OCI-M1 (cell line): ENCODE measurements at regions not wholly inside any gene's neighbourhood (a gene's known extent, or its start where the extent isn't known, plus 50 kb on each side); places are given as distances from the start of the nearest gene placed in this dataset.

ENCODE experiments used
- DNase-seq: peaks from one replicate; lab custom pipeline; 2025; lab: John Stamatoyannopoulos, UW

DNA sequence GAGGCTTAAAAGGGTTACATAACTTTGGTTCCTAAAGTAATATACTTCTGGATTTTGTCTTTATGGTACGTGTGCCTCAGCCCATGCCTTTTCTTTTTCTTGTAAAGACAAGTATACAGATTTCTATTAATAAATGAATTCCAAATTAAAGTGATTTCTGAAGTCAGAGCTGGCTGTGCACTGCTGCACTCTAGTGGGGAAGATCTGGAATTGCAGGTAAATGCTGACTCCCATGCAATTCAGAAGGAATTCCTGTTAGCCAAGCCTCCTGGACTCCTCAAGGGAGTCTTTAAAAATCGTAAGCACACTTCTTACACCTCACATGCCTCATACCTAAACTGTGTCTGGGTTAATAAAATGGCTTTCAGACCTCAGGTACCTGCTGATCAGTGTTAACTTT, 118.4 kb upstream of the SLC7A1 start:
- DNase-seq = peak; percentile 6

DNA sequence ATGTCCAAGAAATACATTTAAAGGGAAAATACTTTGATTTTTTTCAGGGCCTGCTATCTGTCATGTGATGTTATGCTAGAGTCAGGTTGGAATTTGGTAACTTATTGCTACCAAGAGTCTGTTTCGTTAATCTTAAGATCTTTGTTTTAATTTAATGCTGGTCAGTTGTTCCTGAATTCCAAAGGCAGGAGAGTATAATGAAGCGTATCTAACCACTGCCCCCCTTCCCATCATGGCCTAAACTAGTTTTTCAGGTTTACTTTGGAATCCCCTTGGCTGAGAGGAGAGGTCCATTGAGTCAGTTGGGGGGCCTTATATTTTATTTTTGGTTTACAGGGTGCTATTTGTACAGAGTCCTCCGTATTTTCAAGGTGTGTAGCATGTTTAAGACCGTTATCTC, 116.3 kb upstream of the SLC7A1 start:
- DNase-seq = no peak

DNA sequence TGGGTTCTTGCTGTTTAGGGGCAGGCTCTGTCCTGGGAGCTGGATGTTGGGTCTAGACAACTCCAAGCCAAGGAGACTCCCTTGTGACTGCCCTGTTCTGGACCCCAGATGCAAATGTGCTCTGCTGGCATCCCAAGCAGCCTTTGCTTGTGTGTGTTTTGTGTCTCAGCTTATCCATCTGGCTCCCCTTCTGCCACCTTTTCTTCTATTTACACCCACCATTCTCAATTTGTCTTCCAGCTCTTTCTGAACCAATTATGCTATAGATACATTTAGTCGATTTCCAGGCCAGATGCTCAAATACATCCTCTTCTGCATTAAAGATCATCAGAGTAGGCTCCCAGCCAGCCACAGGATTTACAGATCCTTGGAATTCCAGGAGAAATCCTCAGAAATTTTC, 115.0 kb upstream of the SLC7A1 start:
- DNase-seq = no peak

DNA sequence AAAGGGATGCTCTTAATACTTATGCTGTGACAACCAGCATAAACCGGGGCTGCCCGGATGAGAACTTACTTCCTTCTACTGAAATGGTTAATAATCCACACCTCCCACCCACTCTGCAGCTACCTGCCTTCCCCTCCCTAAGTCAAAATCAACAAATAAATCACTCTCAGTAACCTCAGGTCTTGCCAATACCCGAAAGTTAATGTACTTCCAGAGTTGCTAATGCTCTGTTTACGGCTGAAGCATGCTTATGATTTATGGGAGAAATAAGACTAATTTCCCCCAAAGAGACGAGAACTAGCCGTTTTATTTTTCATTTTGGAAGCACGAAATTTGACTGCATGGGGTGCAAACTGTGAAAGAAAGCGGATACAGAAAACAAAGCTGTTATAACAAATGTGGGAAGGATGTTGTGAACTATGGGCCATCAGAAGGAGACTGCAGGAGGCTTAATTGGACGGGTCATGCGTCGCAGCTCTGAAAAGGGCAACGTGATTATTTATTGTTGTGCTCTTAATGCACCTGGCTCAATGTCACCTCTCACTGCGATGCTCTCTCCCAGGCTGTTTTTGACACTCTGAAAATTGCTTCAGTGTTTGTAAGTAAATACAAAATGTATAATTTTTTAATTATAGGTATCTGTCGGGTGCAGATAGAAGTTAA, 114.0 kb upstream of the SLC7A1 start:
- DNase-seq = no peak

DNA sequence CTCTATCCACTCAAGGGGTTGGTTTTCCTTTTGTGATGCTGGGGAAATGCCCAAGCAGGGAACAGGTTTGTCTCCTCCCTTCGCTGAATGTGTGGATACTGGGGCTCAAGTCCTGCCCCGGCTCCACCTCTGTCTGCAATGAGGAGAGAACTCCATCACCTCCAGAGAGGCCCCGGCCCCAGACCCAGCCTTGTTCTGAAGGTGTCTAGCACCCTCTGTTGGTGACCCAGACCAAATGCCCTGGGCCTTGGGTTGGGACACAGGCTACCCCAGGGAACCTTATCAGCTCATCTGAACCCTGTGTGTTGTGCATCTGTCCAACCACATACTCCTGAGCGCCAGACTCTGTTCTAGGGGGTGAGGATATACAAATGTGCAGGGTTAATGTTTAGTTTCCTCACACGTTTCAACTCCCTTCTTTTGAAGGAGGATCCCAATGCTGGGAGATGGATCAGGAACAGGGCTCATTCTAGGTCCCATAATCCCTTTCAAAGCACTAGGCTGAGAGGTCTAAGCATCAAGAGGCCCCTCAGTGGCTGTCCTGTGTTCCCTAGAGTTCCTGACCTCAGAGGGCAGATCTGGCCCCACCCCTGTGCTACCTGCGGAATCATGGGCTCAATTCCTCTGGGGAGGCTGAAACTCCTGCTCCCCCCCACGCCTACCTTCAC, 112.5 kb upstream of the SLC7A1 start:
- DNase-seq = peak; percentile 47

DNA sequence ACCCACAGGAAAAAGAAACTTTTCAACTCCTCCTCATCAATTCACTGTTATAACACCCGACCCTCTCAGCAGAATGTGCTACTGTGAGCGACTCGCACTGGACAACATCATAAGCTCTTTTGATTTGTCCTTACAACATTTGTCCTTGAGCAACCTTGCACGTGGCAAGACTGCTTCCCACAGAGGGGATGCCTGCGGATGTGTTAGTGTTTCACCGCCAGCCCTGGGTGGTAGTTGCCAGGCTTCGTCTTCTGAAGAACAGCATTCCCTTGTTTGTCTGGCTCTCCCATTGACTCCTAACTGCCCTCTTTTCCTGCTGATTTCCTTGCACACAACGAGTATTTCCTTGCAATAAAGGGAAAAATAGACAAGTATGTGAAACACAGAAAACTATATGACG, 111.4 kb upstream of the SLC7A1 start:
- DNase-seq = no peak

DNA sequence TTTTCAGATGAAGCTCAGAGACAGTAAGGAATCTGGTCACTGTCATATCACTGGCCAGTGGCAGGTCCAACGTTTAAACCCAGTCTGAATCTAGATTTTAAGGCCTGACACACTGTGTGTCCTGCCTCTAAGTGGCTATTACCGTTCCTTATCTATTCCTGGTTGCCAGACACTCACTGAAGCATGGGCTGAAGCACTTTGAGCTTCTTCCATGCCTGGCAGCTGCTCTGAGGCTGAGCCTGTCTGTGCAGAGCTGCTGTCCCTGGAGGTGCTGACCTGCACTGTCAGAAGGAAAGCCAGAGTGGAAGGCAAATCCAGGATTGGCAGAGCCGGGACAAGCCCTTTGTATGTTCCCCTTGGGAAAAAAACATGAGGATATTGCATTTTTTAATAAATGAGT, 109.2 kb upstream of the SLC7A1 start:
- no peak for DNase-seq

DNA sequence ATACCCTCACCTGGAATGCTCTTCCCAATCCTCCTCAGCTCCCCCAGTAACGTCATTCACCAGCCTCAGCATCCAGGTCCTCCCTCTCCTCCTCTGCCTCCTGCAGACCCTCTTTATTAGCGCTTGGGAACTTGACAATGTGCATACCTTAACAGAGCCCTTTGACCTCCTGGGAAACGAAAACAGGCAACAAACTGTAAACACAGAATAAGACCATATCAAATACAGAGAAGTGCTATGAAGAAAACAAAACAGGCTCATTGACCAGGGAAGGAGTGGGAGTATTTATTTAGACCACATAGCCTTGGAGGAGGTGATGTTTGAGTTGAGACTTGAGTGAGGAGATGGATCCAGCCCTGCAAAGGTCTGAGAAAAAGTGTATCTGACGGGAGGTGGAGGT, 107.9 kb upstream of the SLC7A1 start:
- DNase-seq = no peak

DNA sequence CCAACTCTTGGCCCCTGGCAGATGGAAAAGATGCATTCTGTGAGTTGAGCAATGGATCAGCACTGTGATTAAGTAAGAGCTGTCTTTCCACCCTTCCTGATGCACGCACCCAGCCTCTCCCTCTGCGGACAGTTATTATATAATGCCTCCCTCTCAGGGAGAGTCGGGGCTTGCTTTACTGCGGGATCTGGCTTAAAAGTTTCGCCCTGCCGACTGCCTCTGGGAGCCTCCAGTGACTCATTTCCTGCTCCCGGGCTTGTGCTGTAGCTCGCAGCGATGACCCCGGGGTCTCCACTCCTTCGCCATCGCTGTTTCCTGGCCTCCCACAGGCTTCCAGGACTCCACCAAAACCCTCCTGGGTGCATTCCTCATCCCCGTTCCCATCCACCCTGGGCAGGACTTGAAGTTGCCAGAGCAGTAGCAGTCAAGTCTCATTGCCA, 107.4 kb upstream of the SLC7A1 start:
- DNase-seq = no peak

DNA sequence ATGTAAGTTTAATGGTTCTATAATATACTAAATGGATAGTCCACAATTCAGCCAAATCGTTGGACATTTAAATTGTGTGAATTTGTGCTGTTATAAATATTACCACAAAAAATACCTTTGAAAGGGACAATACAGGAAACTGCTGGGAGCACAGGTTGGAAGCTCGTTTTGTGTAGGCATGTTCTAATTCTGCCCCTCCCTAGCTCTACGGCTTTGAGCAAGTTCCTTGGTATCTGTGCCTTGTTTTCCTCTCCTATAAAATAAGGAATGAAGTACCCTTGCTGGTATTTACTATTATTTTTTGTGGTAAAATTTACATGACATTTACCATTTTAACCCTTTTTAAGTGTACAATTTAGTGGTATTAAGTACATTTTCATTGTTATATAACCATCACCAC, 102.6 kb upstream of the SLC7A1 start:
- no peak for DNase-seq

DNA sequence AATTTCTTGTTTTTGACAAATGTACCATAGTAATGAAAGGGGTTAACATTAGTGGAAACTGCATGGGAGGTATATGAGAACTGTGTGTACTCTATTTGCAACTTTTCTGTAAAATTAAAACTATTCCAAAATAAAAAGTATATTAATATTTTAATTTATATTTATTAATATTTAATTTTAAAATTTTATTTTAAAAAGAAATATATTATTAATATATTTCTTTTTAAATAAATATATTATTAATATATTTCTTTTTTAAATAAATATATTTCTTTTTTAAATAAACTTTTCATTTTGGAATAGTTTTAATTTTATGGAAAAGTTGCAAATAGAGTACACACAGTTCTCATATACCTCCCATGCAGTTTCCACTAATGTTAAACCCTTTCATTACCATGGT, 101.1 kb upstream of the SLC7A1 start:
- no peak for DNase-seq

DNA sequence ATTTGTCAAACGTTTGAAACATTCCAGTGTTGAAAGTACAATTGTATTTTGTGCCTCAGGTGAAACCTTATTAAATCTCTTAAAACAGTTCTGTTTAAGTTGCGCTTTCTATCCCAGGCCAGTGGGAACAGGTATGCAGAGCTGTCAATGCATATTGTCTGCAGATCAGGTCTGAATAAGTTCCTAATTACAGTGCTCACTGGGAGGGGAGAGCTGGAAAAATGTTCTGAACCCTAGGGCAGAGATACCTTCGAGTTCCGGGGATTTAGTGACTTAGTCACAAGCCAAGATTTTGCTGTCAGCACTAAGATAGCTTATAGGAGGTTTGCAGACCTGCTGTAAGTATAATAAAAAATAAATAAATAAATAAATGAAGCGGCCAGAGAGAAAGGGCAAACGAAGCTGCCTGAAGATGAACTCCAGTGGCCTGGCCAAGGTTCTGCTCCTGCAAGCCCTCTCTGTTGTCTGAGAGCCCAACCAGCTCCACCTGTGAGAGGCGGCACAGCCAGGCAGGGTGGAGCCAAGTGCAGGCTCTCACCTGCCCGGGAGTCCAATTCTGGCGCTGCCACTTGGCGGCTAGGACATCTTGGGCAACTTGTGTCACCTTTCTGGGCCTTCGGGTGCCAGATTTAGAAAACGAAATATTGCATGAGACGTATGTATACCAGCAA, 97.9 kb upstream of the SLC7A1 start:
- DNase-seq = no peak

DNA sequence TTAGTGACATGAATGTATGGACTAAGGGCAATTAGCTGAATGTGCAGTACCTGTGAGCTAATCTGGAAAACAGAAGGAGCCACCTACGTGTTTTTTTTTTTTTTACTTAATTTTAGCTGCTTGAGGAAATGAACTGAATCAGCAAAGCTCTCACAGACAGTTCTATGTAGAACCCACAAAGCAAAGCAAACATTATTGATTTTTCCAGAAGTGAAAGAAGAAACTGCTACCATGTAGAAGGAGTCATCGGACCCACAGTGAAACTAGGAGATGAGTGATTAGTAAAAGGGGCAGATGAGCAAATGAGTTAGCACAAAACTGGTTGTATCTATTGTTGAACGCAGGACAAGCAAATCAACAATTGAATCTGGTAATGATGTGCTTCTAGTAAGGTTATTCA, 94.1 kb upstream of the SLC7A1 start:
- DNase-seq = no peak

DNA sequence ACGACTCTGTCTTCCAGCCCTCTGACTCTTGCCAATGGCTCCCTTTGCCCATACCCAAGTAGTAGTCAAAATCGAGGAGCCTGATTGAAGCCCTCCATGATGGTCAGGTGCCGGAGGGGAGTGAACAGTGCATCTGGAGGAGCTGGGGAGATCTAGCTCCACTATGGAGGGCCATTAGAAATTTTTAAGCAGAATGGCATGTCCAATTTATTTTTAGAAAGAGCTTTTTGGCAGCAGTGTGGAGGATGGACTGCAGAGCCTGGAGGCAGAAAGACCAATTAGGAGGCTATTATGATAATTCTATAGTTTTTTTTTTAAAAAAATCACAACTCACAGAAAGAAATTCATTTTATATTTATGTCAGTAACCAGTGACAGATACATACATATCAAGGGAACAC, 92.7 kb upstream of the SLC7A1 start:
- DNase-seq = no peak

DNA sequence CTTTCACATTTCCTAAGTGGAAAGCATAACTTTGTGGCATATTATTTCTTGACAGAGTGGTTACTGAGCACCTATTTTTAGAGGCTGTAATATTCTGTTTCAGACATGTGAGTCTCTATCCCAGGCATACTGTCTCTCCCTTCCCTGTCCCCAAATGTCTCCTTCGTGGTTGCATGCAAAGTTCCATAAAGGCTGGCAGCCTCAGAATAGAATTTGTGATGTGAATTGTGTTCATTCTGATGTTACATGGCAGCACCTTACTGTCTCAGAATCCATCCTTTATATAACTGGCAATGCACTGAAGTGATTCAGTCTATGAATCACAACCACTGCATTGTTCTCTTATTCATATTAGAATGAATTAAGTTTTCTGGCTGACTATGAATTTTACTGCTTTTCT, 89.0 kb upstream of the SLC7A1 start:
- DNase-seq = no peak

DNA sequence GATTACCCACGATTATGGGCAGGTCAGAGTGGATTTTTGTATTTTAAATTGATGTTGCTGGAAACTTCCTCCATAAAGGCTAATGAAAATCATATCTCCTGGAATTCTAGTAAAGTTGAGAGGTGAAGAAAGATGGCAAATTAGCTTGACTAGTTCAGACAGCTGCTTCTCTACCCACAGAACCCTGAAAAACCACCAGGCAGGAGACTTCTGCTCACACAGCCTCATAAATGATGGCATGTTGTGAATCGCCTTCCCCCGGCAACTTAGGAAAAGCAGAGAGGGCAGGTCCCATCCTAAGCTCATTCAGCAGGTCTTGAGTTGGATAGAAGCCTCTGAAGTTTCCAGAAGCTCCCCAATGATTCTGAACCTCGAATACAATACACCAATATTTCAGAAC, 87.6 kb upstream of the SLC7A1 start:
- DNase-seq = no peak

DNA sequence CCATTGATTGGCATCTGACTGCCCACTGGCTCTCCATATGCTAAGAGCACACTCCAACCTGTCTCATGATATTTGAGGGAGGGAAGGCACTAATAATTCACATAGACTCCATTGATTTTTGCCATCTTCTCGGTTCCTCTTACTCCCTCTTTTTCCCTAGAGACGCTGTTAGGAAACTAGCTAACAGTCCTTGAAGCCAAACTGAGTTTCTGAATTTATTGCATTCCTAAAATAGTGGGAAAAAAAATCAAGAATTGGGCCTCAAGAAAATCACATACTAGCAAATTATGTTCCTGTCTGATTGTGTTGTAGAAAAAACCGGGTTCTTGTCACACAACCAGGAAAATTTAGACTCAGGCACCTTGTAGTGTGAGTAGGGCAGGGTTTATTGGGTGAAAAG, 86.4 kb upstream of the SLC7A1 start:
- DNase-seq = no peak

DNA sequence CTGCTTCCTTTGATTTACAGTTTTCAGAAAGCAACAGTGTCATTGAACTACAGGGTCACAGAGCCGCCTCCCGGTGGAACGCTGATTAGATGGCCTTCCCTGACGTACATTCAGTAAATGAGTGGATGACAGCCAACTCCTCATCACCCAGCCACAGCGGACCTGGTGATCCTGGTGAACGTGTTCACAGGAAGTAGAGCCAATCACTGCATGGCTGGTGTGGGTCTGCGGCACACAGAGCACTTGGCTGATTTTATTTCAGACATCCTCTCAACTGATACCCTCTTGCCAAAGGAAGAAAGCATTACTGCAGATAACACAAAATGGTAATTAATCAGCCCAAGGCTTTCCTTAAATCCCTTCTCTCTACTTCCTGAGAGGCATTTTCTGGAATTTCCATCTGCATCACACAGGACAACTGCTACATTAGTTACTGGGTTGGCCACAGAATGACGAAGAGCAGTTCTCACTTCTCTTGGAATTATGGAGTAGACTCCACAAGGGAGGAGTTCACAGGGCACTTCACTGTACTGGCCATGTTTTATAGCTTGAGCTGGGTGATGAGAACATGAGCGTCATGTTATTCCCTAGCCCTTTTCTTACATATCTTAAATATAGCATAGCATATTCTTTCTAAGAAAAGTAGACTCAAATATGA, 84.0 kb upstream of the SLC7A1 start:
- no peak for DNase-seq

DNA sequence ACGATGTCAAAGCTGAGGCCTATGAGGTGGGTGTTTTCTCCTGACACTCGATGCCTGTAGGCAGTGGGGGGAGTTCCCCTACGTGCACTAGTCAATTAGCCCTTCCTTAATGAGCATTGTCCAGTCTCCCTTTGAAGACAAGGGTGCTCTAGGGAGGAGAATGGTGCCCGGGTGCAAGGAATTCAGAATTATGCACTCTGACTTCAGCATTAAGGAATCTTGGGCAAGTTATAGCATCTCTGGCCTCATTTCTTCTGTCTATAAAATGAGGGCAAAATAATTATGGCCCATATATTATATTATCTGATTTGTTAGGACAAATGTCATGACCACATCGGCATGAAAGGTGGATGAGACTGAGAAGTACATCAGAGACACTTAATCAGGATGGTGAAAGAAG, 82.1 kb upstream of the SLC7A1 start:
- no peak for DNase-seq

DNA sequence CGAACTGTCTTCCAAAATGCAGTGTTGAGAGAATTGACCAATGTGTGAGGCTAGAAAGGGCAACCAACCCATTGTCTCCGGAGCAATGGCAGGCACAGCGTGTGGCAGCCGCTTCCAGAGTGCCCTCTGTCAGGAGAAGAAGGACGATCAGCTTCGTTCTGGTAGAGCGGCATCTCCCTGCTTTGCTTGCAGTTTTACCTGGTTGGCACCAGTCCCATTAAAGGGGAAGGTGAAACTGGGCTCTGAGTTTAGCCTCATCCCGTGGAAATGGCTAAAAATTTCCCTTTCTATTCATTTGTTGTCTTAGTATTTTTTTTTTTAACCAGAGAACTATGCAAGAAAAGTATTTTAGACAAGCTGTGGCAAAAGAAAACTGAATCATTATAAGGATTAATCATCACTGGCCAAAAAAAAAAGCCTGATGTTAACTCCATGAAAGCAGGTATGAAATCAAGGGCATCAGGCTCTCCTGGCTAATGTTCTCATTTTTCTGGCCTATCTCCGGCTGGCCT, 81.5 kb upstream of the SLC7A1 start:
- DNase-seq = no peak

DNA sequence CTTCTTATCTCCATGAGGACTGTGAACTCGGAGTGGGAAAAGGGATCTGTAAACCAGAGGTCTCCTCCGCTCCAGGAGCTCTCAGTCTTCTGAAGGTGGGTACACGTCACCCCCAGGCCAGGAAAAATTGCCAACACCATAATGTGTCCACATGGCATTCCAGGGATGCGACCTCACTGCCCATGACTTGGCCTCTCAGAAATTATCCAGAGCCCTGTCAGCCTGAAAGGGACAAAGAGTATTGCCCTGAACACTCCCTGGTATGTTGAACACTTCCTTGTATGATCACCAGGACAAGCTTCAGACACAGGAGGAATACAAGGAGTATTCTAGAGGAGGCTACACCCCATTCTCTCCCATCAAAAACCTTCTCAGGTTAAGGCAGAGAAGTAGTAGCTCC, 81.0 kb upstream of the SLC7A1 start:
- no peak for DNase-seq

DNA sequence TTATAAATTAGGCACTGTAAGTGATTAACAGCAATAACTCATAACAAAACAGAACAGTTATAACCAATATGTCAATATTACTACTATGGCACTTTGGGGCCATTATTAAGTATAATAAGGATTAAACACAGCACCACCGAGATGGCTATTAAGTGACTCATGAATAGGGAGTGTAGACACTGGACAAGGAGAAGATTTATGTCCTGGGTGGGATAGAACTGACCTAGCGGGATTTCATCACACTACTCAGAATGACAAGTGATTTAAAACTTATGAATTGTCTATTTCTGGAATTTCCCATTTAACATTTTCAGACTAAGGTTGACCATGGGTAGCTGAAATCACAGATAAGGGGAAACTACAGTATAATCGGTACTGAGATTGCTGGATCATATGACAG, 79.0 kb upstream of the SLC7A1 start:
- no peak for DNase-seq

DNA sequence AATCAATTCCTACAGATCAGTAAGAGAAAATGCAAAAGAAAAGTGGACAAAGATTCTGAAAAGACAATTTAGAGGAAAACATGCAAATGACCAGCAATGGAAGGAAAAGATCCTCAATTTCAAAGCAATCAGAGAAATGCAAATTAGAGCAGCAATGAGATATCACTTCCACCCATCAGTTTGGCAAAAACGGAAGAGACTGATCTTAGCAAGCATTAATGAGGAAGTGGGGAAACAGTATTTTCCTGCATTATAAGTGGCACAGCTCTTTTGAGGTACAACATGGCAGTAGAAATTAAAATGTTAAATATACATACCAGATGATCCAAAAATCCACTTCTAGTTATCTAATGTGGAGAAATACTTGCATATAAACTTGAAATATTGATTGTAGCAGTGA, 69.1 kb upstream of the SLC7A1 start:
- peak; percentile 11 for DNase-seq
